SK-N-SH treated with all-trans-retinoic acid at 6 μM for 48 hours (cell line): ENCODE measurements at regions not wholly inside any gene's neighbourhood (a gene's known extent, or its start where the extent isn't known, plus 50 kb on each side); places are given as distances from the start of the nearest gene placed in this dataset.

Source experiments
- CSDC2 ChIP-seq: fragments of 250-450 bp; sonication (Bioruptor Pico); IDR thresholded peaks from 2 replicates; pipeline ENCODE4 v1.5.0; 2020; ENCODE audit warnings: mild to moderate bottlenecking, moderate library complexity
- GLIS3 ChIP-seq: fragments of 250-450 bp; sonication (Bioruptor Pico); IDR thresholded peaks from 2 replicates; pipeline ENCODE4 v1.5.0; 2020; ENCODE audit warnings: mild to moderate bottlenecking, moderate library complexity
- OSR1 ChIP-seq: fragments of 250-450 bp; sonication (Bioruptor Pico); IDR thresholded peaks from 2 replicates; pipeline ENCODE4 v1.8.0; 2022; ENCODE audit warnings: moderate library complexity, mild to moderate bottlenecking, inconsistent platforms
- SNAI2 ChIP-seq: fragments of 250-450 bp; sonication (Bioruptor Pico); IDR thresholded peaks from 2 replicates; pipeline ENCODE4 v1.5.0; 2020; ENCODE audit warnings: mild to moderate bottlenecking, moderate library complexity
- ZFP30 ChIP-seq: fragments of 450-650 bp; formaldehyde crosslinking; IDR thresholded peaks from 2 replicates; pipeline ENCODE4 v1.5.0; 2022; ENCODE audit warnings: mild to moderate bottlenecking, moderate library complexity
- ZNF565 ChIP-seq: fragments of 450-650 bp; formaldehyde crosslinking; conservative IDR thresholded peaks from 2 replicates; pipeline ENCODE4 v1.5.0; 2020; ENCODE audit warnings: low read depth, mild to moderate bottlenecking, moderate library complexity
- ZNF70 ChIP-seq: fragments of 450-650 bp; formaldehyde crosslinking; IDR thresholded peaks from 2 replicates; pipeline ENCODE4 v1.5.0; 2020; ENCODE audit warnings: mild to moderate bottlenecking, moderate library complexity
- ZNF8 ChIP-seq: fragments of 450-650 bp; formaldehyde crosslinking; IDR thresholded peaks from 2 replicates; pipeline ENCODE4 v1.5.0; 2020; ENCODE audit warnings: mild to moderate bottlenecking, moderate library complexity
- TF ChIP-seq, protein P1 (sequence below): fragments of 250-450 bp; sonication (Bioruptor Pico); IDR thresholded peaks from 2 replicates; pipeline ENCODE4 v1.5.1; 2021; ENCODE audit warnings: mild to moderate bottlenecking, moderate library complexity
- TF ChIP-seq, protein P2 (sequence below): fragments of 250-450 bp; sonication (Bioruptor Pico); IDR thresholded peaks from 2 replicates; pipeline ENCODE4 v1.5.1; 2020; ENCODE audit warnings: low read depth, mild to moderate bottlenecking, moderate library complexity
- TF ChIP-seq, protein P3 (sequence below): fragments of 250-450 bp; sonication (Bioruptor Pico); IDR thresholded peaks from 2 replicates; pipeline ENCODE4 v1.5.0; 2020; ENCODE audit warnings: mild to moderate bottlenecking, moderate library complexity
- TF ChIP-seq, protein P4 (sequence below): fragments of 250-450 bp; sonication (Bioruptor Pico); IDR thresholded peaks from 2 replicates; pipeline ENCODE4 v1.8.0; 2020; ENCODE audit warnings: mild to moderate bottlenecking, moderate library complexity, borderline replicate concordance

DNA sequence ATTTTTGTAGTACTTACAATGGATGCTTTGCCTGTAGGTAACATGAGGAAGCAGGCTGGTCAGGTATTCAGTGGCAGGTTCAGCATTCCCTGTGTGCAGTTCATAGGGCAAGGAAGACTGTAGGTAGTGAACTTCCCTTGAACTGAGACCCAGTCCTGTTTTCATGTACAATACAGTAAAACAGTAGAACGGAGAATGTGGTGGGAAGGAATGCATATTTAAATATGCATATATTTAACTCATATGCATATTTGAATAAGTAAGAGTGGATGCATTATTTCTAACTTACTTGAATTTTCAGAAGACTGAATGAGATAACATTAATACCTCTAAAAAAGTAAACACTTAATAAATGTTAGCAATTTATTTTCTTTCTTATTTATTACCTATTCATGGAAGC lies 147.6 kb upstream of the FLRT2 start:
- TF ChIP-seq, protein P1, sequence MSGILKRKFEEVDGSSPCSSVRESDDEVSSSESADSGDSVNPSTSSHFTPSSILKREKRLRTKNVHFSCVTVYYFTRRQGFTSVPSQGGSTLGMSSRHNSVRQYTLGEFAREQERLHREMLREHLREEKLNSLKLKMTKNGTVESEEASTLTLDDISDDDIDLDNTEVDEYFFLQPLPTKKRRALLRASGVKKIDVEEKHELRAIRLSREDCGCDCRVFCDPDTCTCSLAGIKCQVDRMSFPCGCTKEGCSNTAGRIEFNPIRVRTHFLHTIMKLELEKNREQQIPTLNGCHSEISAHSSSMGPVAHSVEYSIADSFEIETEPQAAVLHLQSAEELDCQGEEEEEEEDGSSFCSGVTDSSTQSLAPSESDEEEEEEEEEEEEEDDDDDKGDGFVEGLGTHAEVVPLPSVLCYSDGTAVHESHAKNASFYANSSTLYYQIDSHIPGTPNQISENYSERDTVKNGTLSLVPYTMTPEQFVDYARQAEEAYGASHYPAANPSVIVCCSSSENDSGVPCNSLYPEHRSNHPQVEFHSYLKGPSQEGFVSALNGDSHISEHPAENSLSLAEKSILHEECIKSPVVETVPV = no peak
- TF ChIP-seq OSR1 (CRISPR knock-in tag) = no peak
- TF ChIP-seq, protein P2, sequence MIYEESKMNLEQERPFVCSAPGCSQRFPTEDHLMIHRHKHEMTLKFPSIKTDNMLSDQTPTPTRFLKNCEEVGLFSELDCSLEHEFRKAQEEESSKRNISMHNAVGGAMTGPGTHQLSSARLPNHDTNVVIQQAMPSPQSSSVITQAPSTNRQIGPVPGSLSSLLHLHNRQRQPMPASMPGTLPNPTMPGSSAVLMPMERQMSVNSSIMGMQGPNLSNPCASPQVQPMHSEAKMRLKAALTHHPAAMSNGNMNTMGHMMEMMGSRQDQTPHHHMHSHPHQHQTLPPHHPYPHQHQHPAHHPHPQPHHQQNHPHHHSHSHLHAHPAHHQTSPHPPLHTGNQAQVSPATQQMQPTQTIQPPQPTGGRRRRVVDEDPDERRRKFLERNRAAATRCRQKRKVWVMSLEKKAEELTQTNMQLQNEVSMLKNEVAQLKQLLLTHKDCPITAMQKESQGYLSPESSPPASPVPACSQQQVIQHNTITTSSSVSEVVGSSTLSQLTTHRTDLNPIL (CRISPR knock-in tag) = no peak
- no peak for TF ChIP-seq ZNF565 (CRISPR knock-in tag)
- TF ChIP-seq, protein P3, sequence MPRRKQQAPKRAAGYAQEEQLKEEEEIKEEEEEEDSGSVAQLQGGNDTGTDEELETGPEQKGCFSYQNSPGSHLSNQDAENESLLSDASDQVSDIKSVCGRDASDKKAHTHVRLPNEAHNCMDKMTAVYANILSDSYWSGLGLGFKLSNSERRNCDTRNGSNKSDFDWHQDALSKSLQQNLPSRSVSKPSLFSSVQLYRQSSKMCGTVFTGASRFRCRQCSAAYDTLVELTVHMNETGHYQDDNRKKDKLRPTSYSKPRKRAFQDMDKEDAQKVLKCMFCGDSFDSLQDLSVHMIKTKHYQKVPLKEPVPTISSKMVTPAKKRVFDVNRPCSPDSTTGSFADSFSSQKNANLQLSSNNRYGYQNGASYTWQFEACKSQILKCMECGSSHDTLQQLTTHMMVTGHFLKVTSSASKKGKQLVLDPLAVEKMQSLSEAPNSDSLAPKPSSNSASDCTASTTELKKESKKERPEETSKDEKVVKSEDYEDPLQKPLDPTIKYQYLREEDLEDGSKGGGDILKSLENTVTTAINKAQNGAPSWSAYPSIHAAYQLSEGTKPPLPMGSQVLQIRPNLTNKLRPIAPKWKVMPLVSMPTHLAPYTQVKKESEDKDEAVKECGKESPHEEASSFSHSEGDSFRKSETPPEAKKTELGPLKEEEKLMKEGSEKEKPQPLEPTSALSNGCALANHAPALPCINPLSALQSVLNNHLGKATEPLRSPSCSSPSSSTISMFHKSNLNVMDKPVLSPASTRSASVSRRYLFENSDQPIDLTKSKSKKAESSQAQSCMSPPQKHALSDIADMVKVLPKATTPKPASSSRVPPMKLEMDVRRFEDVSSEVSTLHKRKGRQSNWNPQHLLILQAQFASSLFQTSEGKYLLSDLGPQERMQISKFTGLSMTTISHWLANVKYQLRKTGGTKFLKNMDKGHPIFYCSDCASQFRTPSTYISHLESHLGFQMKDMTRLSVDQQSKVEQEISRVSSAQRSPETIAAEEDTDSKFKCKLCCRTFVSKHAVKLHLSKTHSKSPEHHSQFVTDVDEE (CRISPR knock-in tag) = no peak
- no peak for TF ChIP-seq GLIS3 (CRISPR knock-in tag)
- no peak for TF ChIP-seq ZNF70 (CRISPR knock-in tag)
- TF ChIP-seq ZNF8 (CRISPR knock-in tag) = no peak
- no peak for TF ChIP-seq SNAI2
- TF ChIP-seq CSDC2 = no peak
- TF ChIP-seq ZFP30 (CRISPR knock-in tag) = no peak
- TF ChIP-seq, protein P4, sequence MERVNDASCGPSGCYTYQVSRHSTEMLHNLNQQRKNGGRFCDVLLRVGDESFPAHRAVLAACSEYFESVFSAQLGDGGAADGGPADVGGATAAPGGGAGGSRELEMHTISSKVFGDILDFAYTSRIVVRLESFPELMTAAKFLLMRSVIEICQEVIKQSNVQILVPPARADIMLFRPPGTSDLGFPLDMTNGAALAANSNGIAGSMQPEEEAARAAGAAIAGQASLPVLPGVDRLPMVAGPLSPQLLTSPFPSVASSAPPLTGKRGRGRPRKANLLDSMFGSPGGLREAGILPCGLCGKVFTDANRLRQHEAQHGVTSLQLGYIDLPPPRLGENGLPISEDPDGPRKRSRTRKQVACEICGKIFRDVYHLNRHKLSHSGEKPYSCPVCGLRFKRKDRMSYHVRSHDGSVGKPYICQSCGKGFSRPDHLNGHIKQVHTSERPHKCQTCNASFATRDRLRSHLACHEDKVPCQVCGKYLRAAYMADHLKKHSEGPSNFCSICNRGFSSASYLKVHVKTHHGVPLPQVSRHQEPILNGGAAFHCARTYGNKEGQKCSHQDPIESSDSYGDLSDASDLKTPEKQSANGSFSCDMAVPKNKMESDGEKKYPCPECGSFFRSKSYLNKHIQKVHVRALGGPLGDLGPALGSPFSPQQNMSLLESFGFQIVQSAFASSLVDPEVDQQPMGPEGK = no peak
